Inferior parietal cortex (tissue), 1 donor: ENCODE measurements at regions not wholly inside any gene's neighbourhood (a gene's known extent, or its start where the extent isn't known, plus 50 kb on each side); places are given as distances from the start of the nearest gene placed in this dataset.
A peak's percentile ranks its signal among the peaks of the same experiment; 100 is the strongest.

ENCODE experiments used
- DNase-seq: peaks from one replicate; pipeline ENCODE4 v3.0.0-alpha.2; 2016; ENCODE audit errors: extremely low spot score

DNA sequence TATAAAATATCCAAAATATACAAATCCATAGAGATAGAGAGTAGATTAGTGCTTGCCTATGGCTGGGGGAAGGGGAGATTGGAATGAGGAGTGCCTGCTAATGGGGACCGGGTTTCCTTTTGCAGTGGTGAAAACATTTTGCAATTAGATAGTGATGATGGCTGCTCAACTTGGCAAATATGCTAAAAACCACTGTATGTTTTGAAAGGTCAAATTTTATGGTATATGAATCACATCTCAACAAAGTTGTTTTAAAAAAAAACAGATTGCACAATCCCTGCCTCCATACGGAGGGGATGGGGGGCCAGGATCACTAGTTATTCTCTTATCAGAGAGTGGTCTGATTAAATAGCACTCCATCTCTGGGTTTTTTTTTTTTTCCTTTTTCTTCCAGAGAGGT, 76.9 kb upstream of the RIPOR2 start:
- no peak for DNase-seq

GRCh38 chr6:25013246-25013645, 77.5 kb upstream of the RIPOR2 start:
- no peak for DNase-seq

GRCh38 chr6:25014369-25014768, 78.6 kb upstream of the RIPOR2 start:
- no peak for DNase-seq

- peak; percentile 64 for DNase-seq
Observed at GRCh38 chr6:25014791-25015560, 79.2 kb upstream of the RIPOR2 start.

DNA sequence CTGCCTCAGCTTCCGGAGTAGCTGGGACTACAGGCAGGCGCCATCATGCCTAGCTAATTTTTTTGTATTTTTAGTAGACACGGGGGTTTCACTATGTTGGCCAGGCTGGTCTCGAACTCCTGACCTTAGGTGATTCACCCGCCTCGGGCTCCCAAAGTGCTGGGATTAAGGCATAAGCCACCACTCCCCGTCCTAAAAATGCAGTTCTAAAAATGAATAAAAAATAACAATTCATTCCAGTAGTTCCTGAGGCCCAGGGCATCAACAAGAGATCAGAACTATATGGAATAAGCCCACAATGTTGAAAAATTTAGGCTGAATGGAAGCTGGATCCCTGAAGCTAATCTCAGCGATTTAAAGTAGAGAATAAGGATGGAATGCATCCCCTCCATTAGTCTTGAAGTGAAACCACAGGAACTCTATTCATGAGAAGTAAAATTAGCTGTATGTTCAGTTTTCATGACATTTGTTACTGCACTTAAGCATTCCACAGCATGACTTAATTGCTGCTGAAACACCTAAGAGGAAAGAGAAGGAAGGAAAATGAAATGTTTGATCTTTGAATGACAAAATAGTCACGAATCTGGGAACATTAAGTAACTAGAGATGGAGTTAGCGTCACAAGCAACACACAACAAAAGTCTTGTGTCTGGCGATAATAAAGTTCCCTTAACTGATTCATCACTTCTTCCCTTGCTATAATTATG, 80.4 kb upstream of the RIPOR2 start:
- DNase-seq = no peak

DNA sequence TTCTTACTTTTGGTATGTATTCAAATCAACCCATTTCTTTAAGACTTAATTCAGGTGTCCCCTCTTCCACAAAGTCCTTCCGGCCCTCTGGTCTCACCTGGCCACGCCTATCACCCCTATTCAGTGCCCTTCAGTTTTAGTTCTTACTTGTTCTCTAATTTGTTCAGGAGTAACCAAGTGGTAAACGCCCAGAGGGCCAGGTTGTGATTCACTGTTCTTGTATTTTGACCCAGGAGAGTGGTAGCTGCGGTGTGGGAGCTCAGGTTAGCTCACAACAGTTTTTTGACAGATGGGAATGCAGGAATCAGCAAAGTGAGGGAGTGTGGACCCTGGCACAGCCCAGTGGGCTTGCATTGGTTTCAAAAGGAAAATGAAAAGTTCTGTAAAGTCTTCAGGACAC, 81.7 kb upstream of the RIPOR2 start:
- no peak for DNase-seq

DNA sequence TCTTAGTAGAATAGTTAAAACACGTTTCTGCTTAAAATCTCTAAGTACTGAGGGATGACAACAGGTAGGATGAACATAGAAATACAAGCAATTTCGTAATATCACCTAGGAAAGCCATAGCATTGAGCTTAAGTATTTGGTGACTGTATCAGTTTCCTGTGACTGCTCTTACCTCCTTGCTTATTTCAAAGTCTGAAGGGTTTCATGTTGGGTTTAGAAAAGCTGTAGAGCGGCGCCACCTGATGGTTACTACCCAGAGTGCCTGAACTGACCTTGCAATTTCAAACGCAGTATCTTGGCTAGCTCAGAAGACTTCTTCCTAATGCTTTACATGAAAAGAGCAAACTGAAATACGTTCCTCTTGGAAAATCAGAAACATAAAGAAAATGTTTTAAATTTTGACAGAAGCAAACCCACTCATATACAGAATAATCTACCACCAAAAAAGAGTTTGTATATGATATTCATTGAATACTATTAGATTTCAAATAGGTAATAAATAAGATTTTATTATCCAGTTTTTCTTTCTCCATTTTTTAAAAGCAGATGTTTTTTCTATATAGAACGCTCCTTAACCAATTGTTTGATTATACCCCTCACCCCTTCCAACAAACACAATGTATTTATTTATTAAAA, 82.3 kb upstream of the RIPOR2 start:
- no peak for DNase-seq

GRCh38 chr6:25018568-25018954, 82.8 kb upstream of the RIPOR2 start:
- DNase-seq = no peak

DNA sequence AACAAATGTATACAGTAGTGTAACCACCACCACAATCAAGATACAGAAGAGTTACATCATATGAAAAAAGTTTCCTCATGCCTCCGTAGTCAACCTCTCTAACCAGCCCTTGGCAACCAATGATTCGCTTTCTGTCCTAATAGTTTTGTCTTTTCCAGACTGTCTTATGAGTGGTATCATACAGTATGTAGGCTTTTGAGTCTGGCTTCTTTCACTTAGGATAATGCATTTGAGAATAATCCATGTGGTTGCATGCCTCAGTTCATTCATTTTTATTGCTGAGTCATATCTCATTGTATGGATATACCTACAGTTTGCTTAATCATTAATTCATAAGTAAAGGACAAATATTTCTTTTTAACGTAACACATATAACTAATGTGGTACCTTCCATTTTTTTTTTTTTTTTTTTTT, 86.4 kb upstream of the RIPOR2 start:
- no peak for DNase-seq

- no peak for DNase-seq
Observed at GRCh38 chr6:25023781-25024180, 88.0 kb upstream of the RIPOR2 start.

DNA sequence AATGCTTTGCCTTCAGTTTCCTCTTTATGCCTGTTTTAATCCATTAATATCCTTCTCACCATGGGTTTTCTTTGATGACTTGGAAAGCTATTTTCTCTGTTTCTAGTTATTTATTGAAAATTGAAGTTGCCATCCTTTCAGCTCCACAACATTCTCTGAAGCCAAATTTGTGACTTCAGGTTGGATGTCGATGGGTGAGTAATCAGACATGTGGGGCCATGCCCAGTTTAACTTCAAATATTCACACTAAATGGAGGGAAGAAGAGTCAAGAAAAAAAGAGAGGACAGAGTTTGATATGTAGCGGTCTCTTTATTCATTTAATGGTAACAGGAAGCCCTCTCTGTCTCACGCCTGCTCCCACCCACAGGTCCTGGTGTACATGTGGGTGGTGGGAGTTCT, 89.1 kb upstream of the RIPOR2 start:
- DNase-seq = no peak

GRCh38 chr6:25025248-25025918, 89.6 kb upstream of the RIPOR2 start:
- no peak for DNase-seq

DNA sequence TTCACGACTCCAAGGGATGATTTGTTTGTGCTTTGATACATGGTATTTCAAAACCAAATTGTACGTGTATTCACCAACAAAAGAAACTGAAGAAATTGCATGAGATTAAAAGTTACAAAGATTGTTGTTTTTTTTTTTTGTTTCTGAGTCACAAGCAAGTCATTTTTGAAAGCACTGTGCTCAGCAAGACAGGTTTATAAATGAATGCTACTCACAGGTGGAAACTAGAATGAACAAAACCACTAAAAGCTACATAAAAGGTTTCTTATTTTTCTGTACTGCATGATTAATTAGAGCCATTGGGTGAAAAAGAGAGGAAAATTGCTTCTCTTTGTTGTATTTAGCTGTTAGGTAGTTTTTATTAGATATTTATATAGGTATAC, 90.2 kb upstream of the RIPOR2 start:
- no peak for DNase-seq

- no peak for DNase-seq
Observed at GRCh38 chr6:25026723-25027122, 91.0 kb upstream of the RIPOR2 start.

DNA sequence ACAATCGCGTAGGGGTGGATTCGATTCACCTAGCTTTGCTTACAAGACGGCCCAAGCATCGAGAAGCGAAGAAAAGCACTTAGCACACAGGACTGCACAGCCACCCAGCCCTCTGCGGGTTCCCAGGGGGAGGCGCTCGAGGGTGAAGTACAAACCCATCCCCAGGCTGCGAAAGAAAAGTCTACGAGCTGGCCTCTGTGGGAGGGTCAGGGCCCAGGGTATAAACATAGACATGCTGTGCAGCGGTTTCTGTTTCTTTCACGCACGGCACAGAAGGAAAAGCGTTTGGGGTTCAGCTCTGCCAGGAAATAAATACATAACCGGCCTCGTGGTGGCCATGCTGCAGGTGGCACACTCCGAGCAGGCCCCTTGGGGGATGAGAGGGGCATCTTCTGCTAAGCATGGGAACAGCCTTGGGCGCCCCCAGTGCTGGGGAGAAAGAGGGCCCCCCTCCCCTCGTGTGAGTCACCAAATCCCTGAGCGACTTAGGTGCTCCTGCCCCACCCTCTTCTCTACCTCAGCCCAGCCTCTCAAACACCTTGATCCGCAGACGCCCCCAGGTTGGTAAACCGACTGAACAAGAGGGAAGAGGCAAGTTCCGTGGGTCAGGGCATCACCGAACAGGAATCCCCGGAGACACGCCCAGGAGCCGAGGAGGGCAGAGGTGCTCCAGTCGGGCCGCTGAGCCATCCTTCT, 91.6 kb upstream of the RIPOR2 start:
- no peak for DNase-seq

DNA sequence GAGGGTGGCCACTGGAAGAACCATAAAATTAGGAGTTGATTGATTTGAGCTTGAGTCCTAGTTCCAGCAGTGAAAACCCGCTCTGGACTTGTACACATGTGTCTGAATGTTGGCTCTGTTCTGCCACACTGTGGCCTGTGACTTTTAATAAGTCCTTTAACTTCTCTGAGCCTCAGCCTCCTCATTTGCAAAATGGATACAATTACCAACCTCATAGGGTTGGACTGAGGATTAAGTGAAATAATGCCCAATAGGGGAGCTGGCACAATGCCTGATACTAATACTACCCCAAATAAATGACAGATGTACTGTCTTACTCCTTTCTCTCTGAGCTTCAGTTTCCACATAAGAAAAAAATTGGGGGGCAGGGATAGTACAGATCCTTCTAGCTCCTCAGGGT, 92.6 kb upstream of the RIPOR2 start:
- no peak for DNase-seq

GRCh38 chr6:25032934-25033333, 97.2 kb upstream of the RIPOR2 start:
- no peak for DNase-seq

GRCh38 chr6:25034431-25034921, 98.7 kb upstream of the RIPOR2 start:
- DNase-seq = no peak

DNA sequence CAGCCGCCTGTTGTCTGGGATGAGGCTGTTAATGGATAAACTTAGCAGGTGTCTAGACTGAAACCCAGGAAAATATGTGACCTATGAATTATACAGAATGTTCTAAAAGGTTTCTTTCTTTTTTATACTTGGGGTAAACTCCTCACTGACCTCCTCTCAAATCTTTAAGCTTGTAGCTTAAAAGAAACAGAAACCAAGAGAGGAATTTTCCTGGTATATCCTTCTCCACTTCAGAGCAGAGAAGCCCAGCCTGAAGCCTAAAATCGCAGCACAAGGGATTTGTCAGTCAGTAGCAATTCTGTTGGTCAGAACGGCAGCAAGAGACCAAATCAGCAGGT, 99.4 kb upstream of the RIPOR2 start:
- DNase-seq = no peak

- DNase-seq = no peak
Observed at GRCh38 chr6:25035512-25036435, 100.0 kb upstream of the RIPOR2 start.

GRCh38 chr6:25036461-25036860, 100.7 kb upstream of the RIPOR2 start:
- DNase-seq = no peak
